GM06990 (cell line): ENCODE measurements at regions not wholly inside any gene's neighbourhood (a gene's known extent, or its start where the extent isn't known, plus 50 kb on each side); places are given as distances from the start of the nearest gene placed in this dataset.

ENCODE experiments used
- DNase-seq: peaks from one replicate; pipeline ENCODE4 v3.0.0-alpha.2; 2011; ENCODE audit not compliant: insufficient read length; ENCODE audit errors: extremely low read depth
- H3K27me3 ChIP-seq: replicated peaks from 2 replicates; pipeline ENCODE4 v1.6.0; 2011; ENCODE audit warnings: low read length; ENCODE audit not compliant: control insufficient read depth, insufficient read depth
- H3K36me3 ChIP-seq: 2 replicates; pipeline ENCODE4 v1.5.1; 2011; ENCODE audit warnings: low read length; ENCODE audit not compliant: control insufficient read depth, insufficient read depth
- H3K4me3 ChIP-seq: replicated peaks from 2 replicates; pipeline ENCODE4 v1.5.1; 2011; ENCODE audit warnings: low read depth, mild to moderate bottlenecking, control low read depth, low read length
- TF ChIP-seq, protein P1 (sequence below): IDR thresholded peaks from 2 replicates; pipeline ENCODE4 v1.5.1; 2011; ENCODE audit warnings: low read length, control low read depth, mild to moderate bottlenecking, inconsistent platforms; ENCODE audit not compliant: insufficient read depth, poor library complexity, severe bottlenecking

DNA sequence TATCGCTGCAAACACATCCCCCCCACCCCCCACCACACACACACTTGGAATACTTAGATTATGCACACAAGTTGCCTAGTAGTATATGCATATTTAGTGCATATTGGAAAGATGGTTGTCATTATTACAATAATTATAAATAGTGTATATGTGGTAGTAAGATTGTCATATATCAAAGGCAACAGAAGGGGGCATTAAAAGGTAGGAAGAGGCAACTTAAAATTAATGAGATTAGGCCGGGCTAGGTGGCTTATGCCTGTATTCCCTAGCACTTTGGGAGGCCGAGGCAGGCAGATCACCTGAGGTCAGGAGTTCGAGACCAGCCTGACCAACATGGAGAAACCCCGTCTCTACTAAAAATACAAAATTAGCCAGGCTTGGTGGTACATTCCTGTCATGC, 52.1 kb downstream of the GSC start:
- H3K4me3 ChIP-seq, result no peak overlapping the region

GRCh38 chr14:94716976-94717375, 52.9 kb downstream of the GSC start:
- no peaks in the 10 kb centered on the region; the same call in none of the 2 replicates for H3K27me3 ChIP-seq
- no peak overlapping the region for H3K4me3 ChIP-seq
- TF ChIP-seq, protein P1, sequence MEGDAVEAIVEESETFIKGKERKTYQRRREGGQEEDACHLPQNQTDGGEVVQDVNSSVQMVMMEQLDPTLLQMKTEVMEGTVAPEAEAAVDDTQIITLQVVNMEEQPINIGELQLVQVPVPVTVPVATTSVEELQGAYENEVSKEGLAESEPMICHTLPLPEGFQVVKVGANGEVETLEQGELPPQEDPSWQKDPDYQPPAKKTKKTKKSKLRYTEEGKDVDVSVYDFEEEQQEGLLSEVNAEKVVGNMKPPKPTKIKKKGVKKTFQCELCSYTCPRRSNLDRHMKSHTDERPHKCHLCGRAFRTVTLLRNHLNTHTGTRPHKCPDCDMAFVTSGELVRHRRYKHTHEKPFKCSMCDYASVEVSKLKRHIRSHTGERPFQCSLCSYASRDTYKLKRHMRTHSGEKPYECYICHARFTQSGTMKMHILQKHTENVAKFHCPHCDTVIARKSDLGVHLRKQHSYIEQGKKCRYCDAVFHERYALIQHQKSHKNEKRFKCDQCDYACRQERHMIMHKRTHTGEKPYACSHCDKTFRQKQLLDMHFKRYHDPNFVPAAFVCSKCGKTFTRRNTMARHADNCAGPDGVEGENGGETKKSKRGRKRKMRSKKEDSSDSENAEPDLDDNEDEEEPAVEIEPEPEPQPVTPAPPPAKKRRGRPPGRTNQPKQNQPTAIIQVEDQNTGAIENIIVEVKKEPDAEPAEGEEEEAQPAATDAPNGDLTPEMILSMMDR, result no peak
- DNase-seq, result no peak
- H3K36me3 ChIP-seq, result no peaks in the 10 kb centered on the region

More for the DNA sequence above, 52.1 kb downstream of the GSC start:
- no peak for DNase-seq
- Histone ChIP-seq H3K27me3 (peaks cover 1% of the 10 kb centered on the region), H3K36me3 (no peaks in the 10 kb centered on the region)
- TF ChIP-seq, protein P1, result no peak

- TF ChIP-seq, protein P1, result no peak
- no peak overlapping the region for H3K4me3 ChIP-seq
- H3K27me3 ChIP-seq, result no peaks in the 10 kb centered on the region; the same call in none of the 2 replicates
- no peak for DNase-seq
- H3K36me3 ChIP-seq, result no peaks in the 10 kb centered on the region
Observed at GRCh38 chr14:94713115-94713514, 56.8 kb downstream of the GSC start.

DNA sequence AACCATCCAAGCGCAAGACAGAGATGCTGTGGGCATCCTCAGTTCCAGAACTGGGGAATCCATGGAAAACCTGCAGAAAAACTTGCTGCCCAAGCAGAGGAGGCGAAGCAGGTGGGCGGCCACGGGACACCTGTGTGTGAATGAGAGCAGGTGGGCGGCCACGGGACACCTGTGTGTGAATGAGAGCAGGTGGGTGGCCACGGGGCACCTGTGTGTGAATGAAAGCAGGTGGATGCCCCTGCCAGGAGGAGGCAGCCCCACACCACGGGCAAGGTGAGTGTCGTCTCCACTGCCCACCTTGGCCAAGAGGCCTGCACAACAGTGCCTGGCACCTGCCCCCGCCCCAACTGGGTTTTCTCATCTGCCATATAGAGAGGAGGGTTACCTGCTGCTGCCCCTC, 59.2 kb downstream of the GSC start:
- TF ChIP-seq, protein P1, result no peak
- no peaks in the 10 kb centered on the region for H3K36me3 ChIP-seq
- no peak for DNase-seq
- H3K27me3 ChIP-seq, result no peaks in the 10 kb centered on the region; the same call in none of the 2 replicates
- H3K4me3 ChIP-seq, result no peak overlapping the region

GRCh38 chr14:94707494-94707893, 62.4 kb downstream of the GSC start:
- TF ChIP-seq, protein P1, result no peak
- DNase-seq, result no peak
- Histone ChIP-seq H3K4me3 (no peak overlapping the region), H3K36me3 (no peaks in the 10 kb centered on the region), H3K27me3 (no peaks in the 10 kb centered on the region; the same call in none of the 2 replicates)

GRCh38 chr14:94706133-94706532, 63.8 kb downstream of the GSC start:
- H3K27me3 ChIP-seq, result no peaks in the 10 kb centered on the region; the same call in none of the 2 replicates
- no peak overlapping the region for H3K4me3 ChIP-seq
- TF ChIP-seq, protein P1, result no peak
- DNase-seq, result no peak
- H3K36me3 ChIP-seq, result no peaks in the 10 kb centered on the region
